NCI-H187 (cell line): ENCODE measurements at regions not wholly inside any gene's neighbourhood (a gene's known extent, or its start where the extent isn't known, plus 50 kb on each side); places are given as distances from the start of the nearest gene placed in this dataset.
A peak's percentile ranks its signal among the peaks of the same experiment; 100 is the strongest.
"Not testable (repeated sequence)": the region's sequence is repeated elsewhere in the genome, so short reads cannot be mapped to it uniquely, and the experiment has no call there.

Experiments used
- DNase-seq, 2 experiments: peaks; one replicate each; lab custom pipeline; 2025; lab: John Stamatoyannopoulos, UW

- peak in 1 of 2 experiments; percentile 8 for DNase-seq
These were observed 141.0 kb upstream of the KCNJ18 start for GRCh38 chr17:21551081-21551881.

- not testable (repeated sequence) for DNase-seq
These were observed 133.4 kb upstream of the KCNJ18 start for GRCh38 chr17:21558921-21559320.

- DNase-seq = no peak
These were observed 128.1 kb upstream of the KCNJ18 start for GRCh38 chr17:21564262-21564661.

GRCh38 chr17:21564757-21565156 is 127.6 kb upstream of the KCNJ18 start:
- not testable (repeated sequence) for DNase-seq

GRCh38 chr17:21570427-21570826 is 121.9 kb upstream of the KCNJ18 start:
- DNase-seq = not testable (repeated sequence)

- DNase-seq = not testable (repeated sequence)
These were observed 120.2 kb upstream of the KCNJ18 start for GRCh38 chr17:21572148-21572547.

- not testable (repeated sequence) for DNase-seq
These were observed 118.9 kb upstream of the KCNJ18 start for GRCh38 chr17:21573271-21573960.

GRCh38 chr17:21573961-21574610 is 118.2 kb upstream of the KCNJ18 start:
- no peak for DNase-seq

- not testable (repeated sequence) for DNase-seq
These were observed 117.6 kb upstream of the KCNJ18 start for GRCh38 chr17:21574611-21575255.

- not testable (repeated sequence) for DNase-seq
These were observed 113.5 kb upstream of the KCNJ18 start for GRCh38 chr17:21578783-21579182.

GRCh38 chr17:21592774-21593173 is 99.5 kb upstream of the KCNJ18 start:
- no peak for DNase-seq

GRCh38 chr17:21593452-21594105 is 98.7 kb upstream of the KCNJ18 start:
- DNase-seq = not testable (repeated sequence)

- no peak for DNase-seq
These were observed 97.2 kb upstream of the KCNJ18 start for GRCh38 chr17:21595086-21595485.

- DNase-seq = no peak
These were observed 90.1 kb upstream of the KCNJ18 start for GRCh38 chr17:21602176-21602575.

GRCh38 chr17:21603292-21603691 is 89.0 kb upstream of the KCNJ18 start:
- not testable (repeated sequence) for DNase-seq

- DNase-seq = not testable (repeated sequence)
These were observed 80.9 kb upstream of the KCNJ18 start for GRCh38 chr17:21611443-21611842.

GRCh38 chr17:21612123-21613070 is 79.9 kb upstream of the KCNJ18 start:
- not testable (repeated sequence) for DNase-seq

- no peak for DNase-seq
These were observed 79.3 kb upstream of the KCNJ18 start for GRCh38 chr17:21613071-21613429.

GRCh38 chr17:21626987-21627386 is 65.3 kb upstream of the KCNJ18 start:
- not testable (repeated sequence) for DNase-seq
